ENCODE measurements at regions not wholly inside any gene's neighbourhood (a gene's known extent, or its start where the extent isn't known, plus 50 kb on each side); places are given as distances from the start of the nearest gene placed in this dataset.

- Histone ChIP-seq H3K9ac (ENCODE audit: low read depth in 1 of 2, low read length in 2 of 2) (no peak overlapping the region), H3K9me3 (ENCODE audit: control insufficient read depth in 1 of 2, low read length in 2 of 2) (no peaks in the 10 kb centered on the region), H3K4me1 (ENCODE audit: control insufficient read depth in 1 of 2, insufficient read depth in 2 of 2, low read length in 2 of 2) (peaks cover 0 to 26% of the 10 kb centered on the region in 2 donors), H3K27me3 (ENCODE audit: control insufficient read depth in 1 of 2, insufficient read depth in 2 of 2, low read length in 2 of 2) (no peaks in the 10 kb centered on the region), H3K4me3 (ENCODE audit: low read depth in 1 of 2, low read length in 2 of 2) (no peak overlapping the region), H3K36me3 (ENCODE audit: control insufficient read depth in 1 of 2, insufficient read depth in 2 of 2, low read length in 2 of 2) (no peaks in the 10 kb centered on the region), H3K27ac (ENCODE audit: low read depth, low read length) (no peak overlapping the region)
Measured at GRCh38 chr4:81573840-81574239, 102.1 kb upstream of the RASGEF1B start.

GRCh38 chr4:81572402-81572801 lies 100.7 kb upstream of the RASGEF1B start:
- H3K4me1 ChIP-seq (ENCODE audit: control insufficient read depth in 1 of 2, insufficient read depth in 2 of 2, low read length in 2 of 2): peaks cover 0 to 26% of the 10 kb centered on the region in 2 donors
- peak overlapping the region in 1 of 2 donors; percentile 2 for H3K4me3 ChIP-seq (ENCODE audit: low read depth in 1 of 2, low read length in 2 of 2)
- no peaks in the 10 kb centered on the region for H3K27me3 ChIP-seq (ENCODE audit: control insufficient read depth in 1 of 2, insufficient read depth in 2 of 2, low read length in 2 of 2)
- no peak overlapping the region for H3K27ac ChIP-seq (ENCODE audit: low read depth, low read length)
- no peak overlapping the region for H3K9ac ChIP-seq (ENCODE audit: low read depth in 1 of 2, low read length in 2 of 2)
- H3K36me3 ChIP-seq (ENCODE audit: control insufficient read depth in 1 of 2, insufficient read depth in 2 of 2, low read length in 2 of 2): no peaks in the 10 kb centered on the region
- no peaks in the 10 kb centered on the region for H3K9me3 ChIP-seq (ENCODE audit: control insufficient read depth in 1 of 2, low read length in 2 of 2)

GRCh38 chr4:81571105-81571504 lies 99.4 kb upstream of the RASGEF1B start:
- H3K4me3 ChIP-seq (ENCODE audit: low read depth in 1 of 2, low read length in 2 of 2): no peak overlapping the region
- no peaks in the 10 kb centered on the region for H3K27me3 ChIP-seq (ENCODE audit: control insufficient read depth in 1 of 2, insufficient read depth in 2 of 2, low read length in 2 of 2)
- H3K9me3 ChIP-seq (ENCODE audit: control insufficient read depth in 1 of 2, low read length in 2 of 2): no peaks in the 10 kb centered on the region
- peaks cover 5 to 29% of the 10 kb centered on the region in 2 donors for H3K4me1 ChIP-seq (ENCODE audit: control insufficient read depth in 1 of 2, insufficient read depth in 2 of 2, low read length in 2 of 2)
- H3K27ac ChIP-seq (ENCODE audit: low read depth, low read length): no peak overlapping the region
- H3K9ac ChIP-seq (ENCODE audit: low read depth in 1 of 2, low read length in 2 of 2): no peak overlapping the region
- no peaks in the 10 kb centered on the region for H3K36me3 ChIP-seq (ENCODE audit: control insufficient read depth in 1 of 2, insufficient read depth in 2 of 2, low read length in 2 of 2)

GRCh38 chr4:81566161-81566591 lies 94.5 kb upstream of the RASGEF1B start:
- Histone ChIP-seq H3K9ac (ENCODE audit: low read depth in 1 of 2, low read length in 2 of 2) (peak overlapping the region in 1 of 2 donors; percentile 15), H3K27ac (ENCODE audit: low read depth, low read length) (no peak overlapping the region)

GRCh38 chr4:81565142-81565870 lies 93.6 kb upstream of the RASGEF1B start:
- H3K9me3 ChIP-seq (ENCODE audit: control insufficient read depth in 1 of 2, low read length in 2 of 2): no peaks in the 10 kb centered on the region
- peak overlapping the region; percentile 11 for H3K27ac ChIP-seq (ENCODE audit: low read depth, low read length)
- peak overlapping the region; percentile 38 to 59 for H3K4me3 ChIP-seq (ENCODE audit: low read depth in 1 of 2, low read length in 2 of 2)
- H3K9ac ChIP-seq (ENCODE audit: low read depth in 1 of 2, low read length in 2 of 2): peak overlapping the region; percentile 22 to 34
- H3K27me3 ChIP-seq (ENCODE audit: control insufficient read depth in 1 of 2, insufficient read depth in 2 of 2, low read length in 2 of 2): no peaks in the 10 kb centered on the region
- no peaks in the 10 kb centered on the region for H3K36me3 ChIP-seq (ENCODE audit: control insufficient read depth in 1 of 2, insufficient read depth in 2 of 2, low read length in 2 of 2)
- peaks cover 19 to 26% of the 10 kb centered on the region in 2 donors for H3K4me1 ChIP-seq (ENCODE audit: control insufficient read depth in 1 of 2, insufficient read depth in 2 of 2, low read length in 2 of 2)

More at GRCh38 chr4:81566161-81566591, 94.5 kb upstream of the RASGEF1B start:
- Histone ChIP-seq H3K9me3 (ENCODE audit: control insufficient read depth in 1 of 2, low read length in 2 of 2) (no peaks in the 10 kb centered on the region), H3K4me1 (ENCODE audit: control insufficient read depth in 1 of 2, insufficient read depth in 2 of 2, low read length in 2 of 2) (peaks cover 19 to 26% of the 10 kb centered on the region in 2 donors), H3K27me3 (ENCODE audit: control insufficient read depth in 1 of 2, insufficient read depth in 2 of 2, low read length in 2 of 2) (no peaks in the 10 kb centered on the region), H3K36me3 (ENCODE audit: control insufficient read depth in 1 of 2, insufficient read depth in 2 of 2, low read length in 2 of 2) (no peaks in the 10 kb centered on the region), H3K4me3 (ENCODE audit: low read depth in 1 of 2, low read length in 2 of 2) (peak overlapping the region in 1 of 2 donors; percentile 38)

- H3K9ac ChIP-seq (ENCODE audit: low read depth in 1 of 2, low read length in 2 of 2): no peak overlapping the region
- no peak overlapping the region for H3K27ac ChIP-seq (ENCODE audit: low read depth, low read length)
- H3K27me3 ChIP-seq (ENCODE audit: control insufficient read depth in 1 of 2, insufficient read depth in 2 of 2, low read length in 2 of 2): no peaks in the 10 kb centered on the region
- H3K36me3 ChIP-seq (ENCODE audit: control insufficient read depth in 1 of 2, insufficient read depth in 2 of 2, low read length in 2 of 2): no peaks in the 10 kb centered on the region
- no peaks in the 10 kb centered on the region for H3K9me3 ChIP-seq (ENCODE audit: control insufficient read depth in 1 of 2, low read length in 2 of 2)
- no peak overlapping the region for H3K4me3 ChIP-seq (ENCODE audit: low read depth in 1 of 2, low read length in 2 of 2)
- H3K4me1 ChIP-seq (ENCODE audit: control insufficient read depth in 1 of 2, insufficient read depth in 2 of 2, low read length in 2 of 2): peaks cover 19 to 26% of the 10 kb centered on the region in 2 donors
Measured at GRCh38 chr4:81564025-81564424, 92.3 kb upstream of the RASGEF1B start.

- H3K9ac ChIP-seq (ENCODE audit: low read depth in 1 of 2, low read length in 2 of 2): no peak overlapping the region
Measured at GRCh38 chr4:81562093-81562492, 90.4 kb upstream of the RASGEF1B start.

GRCh38 chr4:81557306-81557705 lies 85.6 kb upstream of the RASGEF1B start:
- H3K4me3 ChIP-seq (ENCODE audit: low read depth in 1 of 2, low read length in 2 of 2): no peak overlapping the region
- no peaks in the 10 kb centered on the region for H3K36me3 ChIP-seq (ENCODE audit: control insufficient read depth in 1 of 2, insufficient read depth in 2 of 2, low read length in 2 of 2)
- H3K27me3 ChIP-seq (ENCODE audit: control insufficient read depth in 1 of 2, insufficient read depth in 2 of 2, low read length in 2 of 2): no peaks in the 10 kb centered on the region
- H3K27ac ChIP-seq (ENCODE audit: low read depth, low read length): no peak overlapping the region
- H3K4me1 ChIP-seq (ENCODE audit: control insufficient read depth in 1 of 2, insufficient read depth in 2 of 2, low read length in 2 of 2): peaks cover 4 to 5% of the 10 kb centered on the region in 2 donors
- H3K9me3 ChIP-seq (ENCODE audit: control insufficient read depth in 1 of 2, low read length in 2 of 2): no peaks in the 10 kb centered on the region
- no peak overlapping the region for H3K9ac ChIP-seq (ENCODE audit: low read depth in 1 of 2, low read length in 2 of 2)

More at GRCh38 chr4:81562093-81562492, 90.4 kb upstream of the RASGEF1B start:
- Histone ChIP-seq H3K4me3 (ENCODE audit: low read depth in 1 of 2, low read length in 2 of 2) (no peak overlapping the region), H3K36me3 (ENCODE audit: control insufficient read depth in 1 of 2, insufficient read depth in 2 of 2, low read length in 2 of 2) (no peaks in the 10 kb centered on the region), H3K9me3 (ENCODE audit: control insufficient read depth in 1 of 2, low read length in 2 of 2) (no peaks in the 10 kb centered on the region), H3K27me3 (ENCODE audit: control insufficient read depth in 1 of 2, insufficient read depth in 2 of 2, low read length in 2 of 2) (no peaks in the 10 kb centered on the region), H3K27ac (ENCODE audit: low read depth, low read length) (no peak overlapping the region), H3K4me1 (ENCODE audit: control insufficient read depth in 1 of 2, insufficient read depth in 2 of 2, low read length in 2 of 2) (peaks cover 19 to 26% of the 10 kb centered on the region in 2 donors)

GRCh38 chr4:81555489-81555888 lies 83.8 kb upstream of the RASGEF1B start:
- H3K27ac ChIP-seq (ENCODE audit: low read depth, low read length): no peak overlapping the region
- no peaks in the 10 kb centered on the region for H3K27me3 ChIP-seq (ENCODE audit: control insufficient read depth in 1 of 2, insufficient read depth in 2 of 2, low read length in 2 of 2)
- H3K9me3 ChIP-seq (ENCODE audit: control insufficient read depth in 1 of 2, low read length in 2 of 2): no peaks in the 10 kb centered on the region
- no peak overlapping the region for H3K9ac ChIP-seq (ENCODE audit: low read depth in 1 of 2, low read length in 2 of 2)
- no peaks in the 10 kb centered on the region for H3K36me3 ChIP-seq (ENCODE audit: control insufficient read depth in 1 of 2, insufficient read depth in 2 of 2, low read length in 2 of 2)
- peaks cover 15 to 16% of the 10 kb centered on the region in 2 donors for H3K4me1 ChIP-seq (ENCODE audit: control insufficient read depth in 1 of 2, insufficient read depth in 2 of 2, low read length in 2 of 2)
- no peak overlapping the region for H3K4me3 ChIP-seq (ENCODE audit: low read depth in 1 of 2, low read length in 2 of 2)

GRCh38 chr4:81552086-81552485 lies 80.4 kb upstream of the RASGEF1B start:
- Histone ChIP-seq H3K4me3 (ENCODE audit: low read depth in 1 of 2, low read length in 2 of 2) (no peak overlapping the region), H3K9me3 (ENCODE audit: control insufficient read depth in 1 of 2, low read length in 2 of 2) (no peaks in the 10 kb centered on the region), H3K9ac (ENCODE audit: low read depth in 1 of 2, low read length in 2 of 2) (no peak overlapping the region), H3K36me3 (ENCODE audit: control insufficient read depth in 1 of 2, insufficient read depth in 2 of 2, low read length in 2 of 2) (no peaks in the 10 kb centered on the region), H3K4me1 (ENCODE audit: control insufficient read depth in 1 of 2, insufficient read depth in 2 of 2, low read length in 2 of 2) (peaks cover 21 to 27% of the 10 kb centered on the region in 2 donors), H3K27ac (ENCODE audit: low read depth, low read length) (no peak overlapping the region), H3K27me3 (ENCODE audit: control insufficient read depth in 1 of 2, insufficient read depth in 2 of 2, low read length in 2 of 2) (no peaks in the 10 kb centered on the region)

Measured in duodenal mucosa (tissue), 2 donors.